GM18505 (cell line): ENCODE measurements at regions not wholly inside any gene's neighbourhood (a gene's known extent, or its start where the extent isn't known, plus 50 kb on each side); places are given as distances from the start of the nearest gene placed in this dataset.

Experiments
- ATAC-seq: cut with Tn5 transposase; IDR thresholded peaks from one replicate; pipeline ENCODE4 v1.9.1; 2021; ENCODE audit not compliant: unreplicated experiment
- POLR2A ChIP-seq: IDR thresholded peaks from 4 replicates; pipeline ENCODE4 v1.6.1; 2011; ENCODE audit warnings: borderline replicate concordance; ENCODE audit not compliant: insufficient read depth, insufficient read length; ENCODE audit errors: extremely low read depth

- no peak for ATAC-seq
- no peak for TF ChIP-seq POLR2A
These were observed 193.3 kb downstream of the PSAT1 start for GRCh38 chr9:78490231-78490630.

- no peak for TF ChIP-seq POLR2A
- ATAC-seq, result no peak
These were observed 194.5 kb downstream of the PSAT1 start for GRCh38 chr9:78491402-78491801.

GRCh38 chr9:78493166-78493742 lies 196.3 kb downstream of the PSAT1 start:
- TF ChIP-seq POLR2A, result no peak
- no peak for ATAC-seq

GRCh38 chr9:78502566-78502965 lies 205.6 kb downstream of the PSAT1 start:
- no peak for ATAC-seq
- no peak for TF ChIP-seq POLR2A

GRCh38 chr9:78505546-78505945 lies 208.6 kb downstream of the PSAT1 start:
- no peak for ATAC-seq

GRCh38 chr9:78507037-78507436 lies 210.1 kb downstream of the PSAT1 start:
- ATAC-seq, result no peak
- TF ChIP-seq POLR2A, result no peak

More at GRCh38 chr9:78505546-78505945, 208.6 kb downstream of the PSAT1 start:
- no peak for TF ChIP-seq POLR2A

- ATAC-seq, result no peak
- TF ChIP-seq POLR2A, result no peak
These were observed 213.1 kb downstream of the PSAT1 start for GRCh38 chr9:78510035-78510434.

GRCh38 chr9:78515108-78515507 lies 218.2 kb downstream of the PSAT1 start:
- no peak for TF ChIP-seq POLR2A
- no peak for ATAC-seq

- ATAC-seq, result no peak
- TF ChIP-seq POLR2A, result no peak
These were observed 222.9 kb downstream of the PSAT1 start for GRCh38 chr9:78519786-78520185.

GRCh38 chr9:78521680-78522079 lies 224.8 kb downstream of the PSAT1 start:
- no peak for ATAC-seq
- TF ChIP-seq POLR2A, result no peak

- no peak for ATAC-seq
- TF ChIP-seq POLR2A, result no peak
These were observed 229.1 kb downstream of the PSAT1 start for GRCh38 chr9:78525986-78526560.

GRCh38 chr9:78533500-78533899 lies 236.6 kb downstream of the PSAT1 start:
- no peak for ATAC-seq
- TF ChIP-seq POLR2A, result no peak

GRCh38 chr9:78539188-78539587 lies 242.3 kb downstream of the PSAT1 start:
- no peak for ATAC-seq
- TF ChIP-seq POLR2A, result no peak

- no peak for TF ChIP-seq POLR2A
These were observed 243.0 kb downstream of the PSAT1 start for GRCh38 chr9:78539904-78540303.

GRCh38 chr9:78541868-78542443 lies 245.0 kb downstream of the PSAT1 start:
- no peak for TF ChIP-seq POLR2A
- no peak for ATAC-seq

More at GRCh38 chr9:78539904-78540303, 243.0 kb downstream of the PSAT1 start:
- no peak for ATAC-seq

- no peak for TF ChIP-seq POLR2A
- ATAC-seq, result no peak
These were observed 245.7 kb downstream of the PSAT1 start for GRCh38 chr9:78542491-78543181.
